Activated naive CD4-positive, alpha-beta T cell treated with anti-CD3 and anti-CD28 coated beads, Interleukin-2, amount 50 U/mL, for 16 hours (primary cell): ENCODE measurements at regions not wholly inside any gene's neighbourhood (a gene's known extent, or its start where the extent isn't known, plus 50 kb on each side); places are given as distances from the start of the nearest gene placed in this dataset.

Experiments used
- DNase-seq: peaks from one replicate; pipeline ENCODE4 v3.0.0-alpha.2; 2020

- no peak for DNase-seq
These were observed 161.2 kb downstream of the ENGASE start for GRCh38 chr17:79235808-79236207.

- no peak for DNase-seq
These were observed 159.4 kb downstream of the ENGASE start for GRCh38 chr17:79233916-79234551.

- DNase-seq, result no peak
These were observed 158.3 kb downstream of the ENGASE start for GRCh38 chr17:79232957-79233356.

- DNase-seq, result no peak
These were observed 157.2 kb downstream of the ENGASE start for GRCh38 chr17:79231766-79232287.

- DNase-seq, result no peak
These were observed 156.0 kb downstream of the ENGASE start for GRCh38 chr17:79230576-79230975.

- DNase-seq, result no peak
These were observed 151.4 kb downstream of the ENGASE start for GRCh38 chr17:79226037-79226436.

GRCh38 chr17:79224903-79225302 is 150.3 kb downstream of the ENGASE start:
- DNase-seq, result no peak

GRCh38 chr17:79224476-79224875 is 149.9 kb downstream of the ENGASE start:
- DNase-seq, result no peak

GRCh38 chr17:79223953-79224352 is 149.3 kb downstream of the ENGASE start:
- no peak for DNase-seq

- DNase-seq, result no peak
These were observed 148.8 kb downstream of the ENGASE start for GRCh38 chr17:79223471-79223870.

GRCh38 chr17:79221597-79221996 is 147.0 kb downstream of the ENGASE start:
- DNase-seq, result no peak

GRCh38 chr17:79220713-79221291 is 146.2 kb downstream of the ENGASE start:
- no peak for DNase-seq

- no peak for DNase-seq
These were observed 145.6 kb downstream of the ENGASE start for GRCh38 chr17:79220201-79220712.

- no peak for DNase-seq
These were observed 144.7 kb downstream of the ENGASE start for GRCh38 chr17:79219208-79219935.

GRCh38 chr17:79218825-79219200 is 144.2 kb downstream of the ENGASE start:
- DNase-seq, result no peak

GRCh38 chr17:79218175-79218824 is 143.7 kb downstream of the ENGASE start:
- no peak for DNase-seq

GRCh38 chr17:79217473-79218135 is 143.0 kb downstream of the ENGASE start:
- no peak for DNase-seq

- DNase-seq, result no peak
These were observed 142.2 kb downstream of the ENGASE start for GRCh38 chr17:79216826-79217225.

GRCh38 chr17:79216391-79216790 is 141.8 kb downstream of the ENGASE start:
- no peak for DNase-seq

GRCh38 chr17:79215631-79216030 is 141.0 kb downstream of the ENGASE start:
- DNase-seq, result no peak

- no peak for DNase-seq
These were observed 140.4 kb downstream of the ENGASE start for GRCh38 chr17:79214940-79215604.

- no peak for DNase-seq
These were observed 139.8 kb downstream of the ENGASE start for GRCh38 chr17:79214459-79214858.
